ENCODE measurements at regions not wholly inside any gene's neighbourhood (a gene's known extent, or its start where the extent isn't known, plus 50 kb on each side); places are given as distances from the start of the nearest gene placed in this dataset.

- no peak for DNase-seq
- no peaks in the 10 kb centered on the region for H3K27me3 ChIP-seq (replicated peaks)
- no peaks in the 10 kb centered on the region for H3K36me3 ChIP-seq (replicated peaks)
- no peak overlapping the region for H3K4me3 ChIP-seq (ENCODE audit: low read depth, low read length)
- in situ Hi-C loops (cut with HindIII; ENCODE audit: low pct_ligation_motif_present, low sequenced_read_pairs): no loop called here
- TF ChIP-seq CTCF (IDR thresholded peaks at IDR 0.05; ENCODE audit: low read depth, low read length, missing control alignments): no peak
- no peak overlapping the region for H3K27ac ChIP-seq
Observed at GRCh38 chr7:17500736-17501135, 202.3 kb downstream of the AHR start.

DNA sequence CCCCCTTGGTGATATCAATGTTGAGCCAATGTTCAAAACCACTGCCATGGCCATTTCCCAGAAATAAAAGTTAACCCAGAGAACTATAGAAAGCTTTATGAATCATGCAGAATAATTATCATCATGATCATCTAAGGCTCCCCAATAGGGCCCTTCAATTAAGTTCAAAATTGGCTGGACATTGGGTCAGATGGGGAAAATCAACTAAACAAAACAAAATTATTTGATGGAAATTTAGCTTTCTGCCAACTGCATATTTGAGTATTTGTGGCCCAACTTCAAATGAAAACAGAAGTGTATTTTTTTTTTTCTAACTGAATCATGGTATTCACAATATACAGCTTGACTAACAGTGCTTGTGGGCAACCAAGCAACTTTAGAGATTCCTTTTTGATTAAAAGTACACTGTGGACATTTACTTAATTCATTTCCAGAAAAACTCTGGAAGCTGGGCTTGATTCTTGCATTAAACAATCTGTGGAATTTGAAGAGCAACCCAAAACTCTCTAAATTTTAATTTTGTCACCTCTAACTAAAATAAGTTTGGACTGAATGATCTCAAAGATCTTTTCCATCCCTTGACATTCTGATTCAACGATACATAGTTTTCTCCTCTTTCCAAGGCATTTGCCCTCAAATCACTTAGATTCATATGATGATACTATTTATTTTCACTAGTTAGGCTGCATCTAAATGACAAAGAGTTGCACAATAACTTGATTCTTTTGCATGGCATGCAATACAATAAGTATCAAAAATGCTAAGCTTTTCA is 203.2 kb downstream of the AHR start:
- in situ Hi-C loops (cut with HindIII; ENCODE audit: low pct_ligation_motif_present, low sequenced_read_pairs): no loop called here
- no peak for TF ChIP-seq CTCF (IDR thresholded peaks at IDR 0.05; ENCODE audit: low read depth, low read length, missing control alignments)
- no peak overlapping the region for H3K4me3 ChIP-seq (ENCODE audit: low read depth, low read length)
- no peak overlapping the region for H3K27ac ChIP-seq
- no peak for DNase-seq
- no peaks in the 10 kb centered on the region for H3K27me3 ChIP-seq (replicated peaks)
- no peaks in the 10 kb centered on the region for H3K36me3 ChIP-seq (replicated peaks)

- Histone ChIP-seq H3K27me3 (replicated peaks) (no peaks in the 10 kb centered on the region), H3K27ac (peak overlapping the region; percentile 26), H3K36me3 (replicated peaks) (no peaks in the 10 kb centered on the region), H3K4me3 (ENCODE audit: low read depth, low read length) (no peak overlapping the region)
- DNase-seq: no peak
- TF ChIP-seq CTCF (IDR thresholded peaks at IDR 0.05; ENCODE audit: low read depth, low read length, missing control alignments): no peak
- in situ Hi-C loops (cut with HindIII; ENCODE audit: low pct_ligation_motif_present, low sequenced_read_pairs): no loop called here
Observed at GRCh38 chr7:17502213-17503060, 204.0 kb downstream of the AHR start.

DNA sequence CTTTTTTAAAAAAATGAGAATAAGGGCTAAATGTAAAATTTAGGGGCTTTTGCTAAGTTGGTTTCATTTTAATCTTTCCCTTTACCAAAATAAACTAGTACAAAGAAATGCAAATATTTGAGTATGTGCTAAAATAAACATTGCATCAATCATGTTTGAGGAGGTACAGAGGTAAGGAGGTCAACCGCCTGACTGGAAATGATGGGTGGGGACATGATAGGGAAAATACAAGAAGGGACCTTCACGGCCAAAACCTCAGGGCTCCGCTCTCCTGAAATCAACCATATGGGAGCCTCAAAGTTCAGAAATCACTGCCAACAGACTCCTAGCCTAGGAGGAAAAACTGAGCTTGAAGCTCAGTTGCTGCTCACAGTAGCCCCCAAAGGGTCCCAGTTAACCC is 207.6 kb downstream of the AHR start:
- in situ Hi-C loops (cut with HindIII; ENCODE audit: low pct_ligation_motif_present, low sequenced_read_pairs): no loop called here
- H3K27ac ChIP-seq: no peak overlapping the region
- TF ChIP-seq CTCF (IDR thresholded peaks at IDR 0.05; ENCODE audit: low read depth, low read length, missing control alignments): no peak
- no peak overlapping the region for H3K4me3 ChIP-seq (ENCODE audit: low read depth, low read length)
- no peaks in the 10 kb centered on the region for H3K27me3 ChIP-seq (replicated peaks)
- no peaks in the 10 kb centered on the region for H3K36me3 ChIP-seq (replicated peaks)
- no peak for DNase-seq

- in situ Hi-C loops (cut with HindIII; ENCODE audit: low pct_ligation_motif_present, low sequenced_read_pairs): no loop called here
- no peaks in the 10 kb centered on the region for H3K27me3 ChIP-seq (replicated peaks)
- H3K4me3 ChIP-seq (ENCODE audit: low read depth, low read length): no peak overlapping the region
- no peak for DNase-seq
- H3K27ac ChIP-seq: no peak overlapping the region
- H3K36me3 ChIP-seq (replicated peaks): no peaks in the 10 kb centered on the region
- TF ChIP-seq CTCF (IDR thresholded peaks at IDR 0.05; ENCODE audit: low read depth, low read length, missing control alignments): no peak
Observed at GRCh38 chr7:17506596-17506995, 208.1 kb downstream of the AHR start.

Data from brain microvascular endothelial cell (primary cell).